ENCODE measurements at regions not wholly inside any gene's neighbourhood (a gene's known extent, or its start where the extent isn't known, plus 50 kb on each side); places are given as distances from the start of the nearest gene placed in this dataset.
"Not testable (repeated sequence)": the region's sequence is repeated elsewhere in the genome, so short reads cannot be mapped to it uniquely, and the experiment has no call there.

DNA sequence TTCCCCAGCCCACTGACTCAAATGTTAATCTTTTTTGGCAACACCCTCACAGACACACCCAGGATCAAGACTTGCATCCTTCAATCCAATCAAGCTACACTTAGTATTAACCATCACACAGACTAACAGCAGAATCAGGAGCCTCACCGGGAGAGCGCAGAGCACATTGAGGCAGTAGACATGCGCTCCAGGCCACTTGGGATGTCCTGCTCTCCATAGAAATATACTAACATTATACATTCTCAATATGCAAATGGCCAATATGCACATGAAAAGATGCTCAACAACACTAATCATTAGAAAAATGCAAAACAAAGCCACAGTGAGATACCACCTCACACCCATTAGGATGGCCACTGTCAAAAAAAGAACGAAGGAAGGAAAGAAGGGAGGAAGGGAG, 135.0 kb upstream of the KCNE2 start:
- ATAC-seq = no peak
- no peak for TF ChIP-seq POLR2A (IDR thresholded peaks at IDR 0.05)
- TF ChIP-seq, protein P1, sequence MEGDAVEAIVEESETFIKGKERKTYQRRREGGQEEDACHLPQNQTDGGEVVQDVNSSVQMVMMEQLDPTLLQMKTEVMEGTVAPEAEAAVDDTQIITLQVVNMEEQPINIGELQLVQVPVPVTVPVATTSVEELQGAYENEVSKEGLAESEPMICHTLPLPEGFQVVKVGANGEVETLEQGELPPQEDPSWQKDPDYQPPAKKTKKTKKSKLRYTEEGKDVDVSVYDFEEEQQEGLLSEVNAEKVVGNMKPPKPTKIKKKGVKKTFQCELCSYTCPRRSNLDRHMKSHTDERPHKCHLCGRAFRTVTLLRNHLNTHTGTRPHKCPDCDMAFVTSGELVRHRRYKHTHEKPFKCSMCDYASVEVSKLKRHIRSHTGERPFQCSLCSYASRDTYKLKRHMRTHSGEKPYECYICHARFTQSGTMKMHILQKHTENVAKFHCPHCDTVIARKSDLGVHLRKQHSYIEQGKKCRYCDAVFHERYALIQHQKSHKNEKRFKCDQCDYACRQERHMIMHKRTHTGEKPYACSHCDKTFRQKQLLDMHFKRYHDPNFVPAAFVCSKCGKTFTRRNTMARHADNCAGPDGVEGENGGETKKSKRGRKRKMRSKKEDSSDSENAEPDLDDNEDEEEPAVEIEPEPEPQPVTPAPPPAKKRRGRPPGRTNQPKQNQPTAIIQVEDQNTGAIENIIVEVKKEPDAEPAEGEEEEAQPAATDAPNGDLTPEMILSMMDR (IDR thresholded peaks at IDR 0.05) = no peak
- Histone ChIP-seq H3K27me3 (no peaks in the 10 kb centered on the region), H3K36me3 (no peaks in the 10 kb centered on the region), H3K4me1 (no peaks in the 10 kb centered on the region), H3K27ac (no peak overlapping the region), H3K4me3 (no peak overlapping the region), H3K9me3 (no peaks in the 10 kb centered on the region)
- intact Hi-C loops (cut with DNase I) = no loop called here
- 98% methylated on average over 4 of the region's 4 CpGs for WGBS (ENCODE audit: insufficient coverage, low coverage, low lambda C conversion rate, missing lambda C conversion rate)
- DNase-seq = no peak

DNA sequence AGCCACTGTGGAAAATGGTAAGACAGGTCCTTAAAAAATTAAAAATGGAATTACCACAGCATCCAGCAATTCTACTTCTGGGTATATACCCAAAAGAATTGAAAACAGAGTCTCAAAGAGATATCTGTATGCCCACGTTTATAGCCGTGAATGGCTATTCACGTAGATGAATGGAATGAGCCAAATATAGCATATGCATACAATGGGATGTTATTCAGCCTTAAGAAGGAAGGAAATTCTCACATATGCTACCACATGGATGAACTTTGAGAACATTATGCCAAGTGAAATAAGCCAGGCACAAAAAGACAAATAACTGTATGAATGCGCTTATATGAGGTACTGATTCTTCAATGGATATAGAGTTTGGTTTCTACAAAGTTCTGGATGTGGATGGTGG, 134.5 kb upstream of the KCNE2 start:
- DNase-seq (no peak), ATAC-seq (no peak)
- 75% methylated on average over 4 of the region's 4 CpGs for WGBS (ENCODE audit: insufficient coverage, low coverage, low lambda C conversion rate, missing lambda C conversion rate)

DNA sequence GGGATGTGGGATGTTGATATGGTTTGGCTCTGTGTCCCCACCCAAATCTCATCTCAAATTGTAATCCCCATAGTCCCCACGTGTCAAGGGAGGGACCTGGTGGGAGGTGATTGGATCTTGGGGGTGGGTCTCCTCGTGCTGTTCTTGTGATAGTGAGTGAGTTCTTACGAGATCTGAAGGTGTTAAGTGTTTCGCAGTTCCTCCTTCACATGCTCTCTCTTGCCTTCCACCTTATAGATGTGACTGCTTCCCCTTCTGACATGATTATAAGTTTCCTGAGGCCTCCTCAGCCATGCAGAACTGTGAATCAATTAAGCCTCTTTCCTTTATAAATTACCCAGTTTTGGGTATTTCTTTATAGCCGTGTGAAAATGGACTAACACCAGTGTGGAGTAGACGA, 130.1 kb upstream of the KCNE2 start:
- H3K9me3 ChIP-seq; H3K36me3 ChIP-seq; H3K4me1 ChIP-seq; ATAC-seq; intact Hi-C loops (cut with DNase I); H3K27me3 ChIP-seq; DNase-seq; H3K4me3 ChIP-seq; H3K27ac ChIP-seq: not testable (repeated sequence)
- 73% methylated on average over 5 of the region's 6 CpGs for WGBS (ENCODE audit: insufficient coverage, low coverage, low lambda C conversion rate, missing lambda C conversion rate)

More for the DNA sequence above, 134.5 kb upstream of the KCNE2 start:
- no peaks in the 10 kb centered on the region for H3K4me1 ChIP-seq
- no peaks in the 10 kb centered on the region for H3K9me3 ChIP-seq
- no peak overlapping the region for H3K4me3 ChIP-seq
- TF ChIP-seq, protein P1 (IDR thresholded peaks at IDR 0.05) = no peak
- TF ChIP-seq POLR2A (IDR thresholded peaks at IDR 0.05) = no peak
- H3K27ac ChIP-seq = no peak overlapping the region
- intact Hi-C loops (cut with DNase I) = no loop called here
- no peaks in the 10 kb centered on the region for H3K27me3 ChIP-seq
- no peaks in the 10 kb centered on the region for H3K36me3 ChIP-seq

DNA sequence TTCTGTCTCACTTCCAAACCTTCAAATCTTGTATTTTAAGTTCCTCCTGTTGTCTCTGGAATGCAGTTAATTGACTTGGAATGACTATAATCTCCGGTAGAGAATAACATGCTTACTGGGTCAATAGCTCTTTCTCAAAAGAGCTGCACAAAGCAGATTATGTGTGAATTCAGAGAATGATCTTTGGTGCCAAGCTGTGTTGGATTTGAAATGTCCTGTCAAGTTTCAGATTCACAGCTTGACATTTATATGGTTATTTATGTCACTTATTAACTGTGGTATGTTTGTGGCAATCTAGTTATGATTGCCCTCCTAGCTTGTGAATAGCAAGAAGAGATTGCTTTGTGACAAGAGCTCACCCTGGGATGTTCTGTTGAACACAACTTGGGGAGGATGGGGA, 128.3 kb upstream of the KCNE2 start:
- 62% methylated on average over 1 of the region's 1 CpG for WGBS (ENCODE audit: insufficient coverage, low coverage, low lambda C conversion rate, missing lambda C conversion rate)
- intact Hi-C loops (cut with DNase I) = no loop called here

DNA sequence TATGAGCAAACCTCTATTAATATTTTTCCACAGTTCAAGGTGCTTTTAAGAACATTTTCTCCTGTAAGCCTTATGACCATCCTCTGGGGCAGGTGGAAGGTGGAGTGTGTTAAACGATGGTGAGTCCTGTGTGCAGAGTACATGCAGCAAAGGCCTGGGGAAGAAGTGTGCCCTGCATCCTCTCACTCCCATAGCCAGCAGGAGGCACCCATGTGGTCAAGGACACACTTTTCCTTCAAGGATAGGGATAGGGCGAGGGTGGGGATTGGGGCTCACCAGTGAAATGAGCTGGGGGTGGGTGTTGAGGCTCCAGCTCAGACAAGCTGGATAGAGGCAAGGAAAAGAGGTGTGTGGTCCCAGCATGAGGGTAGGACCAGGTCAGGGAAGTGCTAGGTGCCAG, 120.8 kb upstream of the KCNE2 start:
- Histone ChIP-seq H3K4me3 (no peak overlapping the region), H3K36me3 (no peaks in the 10 kb centered on the region), H3K27me3 (no peaks in the 10 kb centered on the region), H3K9me3 (no peaks in the 10 kb centered on the region), H3K4me1 (no peaks in the 10 kb centered on the region), H3K27ac (no peak overlapping the region)
- intact Hi-C loops (cut with DNase I) = no loop called here
- DNase-seq (no peak), ATAC-seq (no peak)
- 87% methylated on average over 2 of the region's 2 CpGs for WGBS (ENCODE audit: insufficient coverage, low coverage, low lambda C conversion rate, missing lambda C conversion rate)
- TF ChIP-seq POLR2A (IDR thresholded peaks at IDR 0.05) = no peak
- TF ChIP-seq, protein P1 (IDR thresholded peaks at IDR 0.05) = no peak

More for the DNA sequence above, 128.3 kb upstream of the KCNE2 start:
- Histone ChIP-seq H3K4me1 (no peaks in the 10 kb centered on the region), H3K9me3 (no peaks in the 10 kb centered on the region), H3K27ac (no peak overlapping the region), H3K4me3 (no peak overlapping the region), H3K27me3 (no peaks in the 10 kb centered on the region), H3K36me3 (no peaks in the 10 kb centered on the region)
- ATAC-seq (no peak), DNase-seq (no peak)
- TF ChIP-seq, protein P1 (IDR thresholded peaks at IDR 0.05) = no peak
- no peak for TF ChIP-seq POLR2A (IDR thresholded peaks at IDR 0.05)
